Muscle of leg (tissue), 3 donors: ENCODE measurements at regions not wholly inside any gene's neighbourhood (a gene's known extent, or its start where the extent isn't known, plus 50 kb on each side); places are given as distances from the start of the nearest gene placed in this dataset.

Experiments
- DNase-seq: peaks from one replicate; pipeline ENCODE4 v3.0.0; 2013
- H3K27ac ChIP-seq: one replicate; pipeline ENCODE4 v1.5.1; 2013; ENCODE audit warnings: mild to moderate bottlenecking, low read length, control low read depth
- H3K27me3 ChIP-seq: one replicate; pipeline ENCODE4 v1.6.1; 2013; ENCODE audit warnings: low read length; ENCODE audit not compliant: control insufficient read depth, insufficient read depth
- H3K36me3 ChIP-seq: one replicate; pipeline ENCODE4 v1.6.1; 2013; ENCODE audit warnings: low read length; ENCODE audit not compliant: control insufficient read depth, insufficient read depth
- H3K4me1 ChIP-seq: one replicate; pipeline ENCODE4 v1.6.1; 2013; ENCODE audit warnings: low read length; ENCODE audit not compliant: control insufficient read depth, insufficient read depth
- H3K4me3 ChIP-seq: one replicate; pipeline ENCODE4 v1.5.1; 2013; ENCODE audit warnings: low read length, control low read depth
- H3K9me3 ChIP-seq: replicated peaks from 2 replicates; pipeline ENCODE4 v1.6.1; 2013; ENCODE audit warnings: low read depth, low read length; ENCODE audit not compliant: control insufficient read depth
- WGBS: methylation state at CpG from one replicate; pipeline ENCODE4 v1.1.5; 2013; ENCODE audit warnings: missing lambda C conversion rate; ENCODE audit not compliant: insufficient coverage; 5-methylcytosine and 5-hydroxymethylcytosine counted together

DNA sequence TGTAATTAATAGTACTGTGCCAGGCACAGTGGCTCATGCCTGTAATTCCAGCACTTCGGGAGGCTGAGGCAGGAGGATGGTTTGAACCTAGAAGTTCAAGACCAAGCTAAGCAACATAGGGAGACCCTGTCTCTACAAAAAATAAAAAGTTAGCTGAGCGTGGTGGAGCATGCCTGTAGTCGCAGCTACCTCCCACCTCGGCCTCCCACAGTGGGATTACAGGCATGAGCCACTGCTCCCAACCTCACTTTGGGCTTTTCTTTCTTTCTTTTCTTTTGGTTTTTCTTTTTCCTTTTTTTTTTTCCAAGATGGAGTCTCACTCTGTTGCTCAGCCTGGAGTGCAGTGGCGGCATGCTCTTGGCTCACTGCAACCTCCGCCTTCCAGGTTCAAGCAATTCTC lies 137.8 kb downstream of the MRM1 start:
- WGBS = 86% methylated on average over 3 of the region's 6 CpGs
- Histone ChIP-seq H3K4me3 (no peak overlapping the region), H3K27ac (no peak overlapping the region), H3K27me3 (peaks cover 9% of the 10 kb centered on the region), H3K4me1 (no peaks in the 10 kb centered on the region), H3K9me3 (no peaks in the 10 kb centered on the region), H3K36me3 (no peaks in the 10 kb centered on the region)
- DNase-seq = no peak

DNA sequence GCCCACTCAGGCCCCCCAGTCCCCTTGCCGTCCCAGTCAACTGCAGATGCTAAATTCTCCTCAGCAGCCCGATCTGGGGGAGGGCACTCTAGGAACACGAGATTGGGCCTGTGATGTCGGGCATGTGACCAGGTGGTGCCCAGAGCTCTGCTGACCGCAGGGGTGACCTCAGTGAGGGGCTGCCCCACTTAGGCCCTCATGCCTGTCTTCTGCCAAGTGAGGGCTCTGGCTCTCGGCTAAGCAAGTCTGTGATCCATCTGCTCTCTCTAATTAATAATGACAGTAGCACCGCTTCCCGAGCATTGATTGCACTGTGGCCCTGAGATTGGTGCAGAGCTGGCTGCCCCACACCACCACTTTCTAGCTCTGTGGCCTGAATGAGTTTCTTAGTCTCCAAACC lies 138.8 kb downstream of the MRM1 start:
- H3K4me3 ChIP-seq = no peak overlapping the region
- peaks cover 9% of the 10 kb centered on the region for H3K27me3 ChIP-seq
- H3K27ac ChIP-seq = no peak overlapping the region
- H3K4me1 ChIP-seq = no peaks in the 10 kb centered on the region
- H3K36me3 ChIP-seq = no peaks in the 10 kb centered on the region
- no peaks in the 10 kb centered on the region for H3K9me3 ChIP-seq
- DNase-seq = no peak
- WGBS = 60% methylated on average over 8 of the region's 8 CpGs

DNA sequence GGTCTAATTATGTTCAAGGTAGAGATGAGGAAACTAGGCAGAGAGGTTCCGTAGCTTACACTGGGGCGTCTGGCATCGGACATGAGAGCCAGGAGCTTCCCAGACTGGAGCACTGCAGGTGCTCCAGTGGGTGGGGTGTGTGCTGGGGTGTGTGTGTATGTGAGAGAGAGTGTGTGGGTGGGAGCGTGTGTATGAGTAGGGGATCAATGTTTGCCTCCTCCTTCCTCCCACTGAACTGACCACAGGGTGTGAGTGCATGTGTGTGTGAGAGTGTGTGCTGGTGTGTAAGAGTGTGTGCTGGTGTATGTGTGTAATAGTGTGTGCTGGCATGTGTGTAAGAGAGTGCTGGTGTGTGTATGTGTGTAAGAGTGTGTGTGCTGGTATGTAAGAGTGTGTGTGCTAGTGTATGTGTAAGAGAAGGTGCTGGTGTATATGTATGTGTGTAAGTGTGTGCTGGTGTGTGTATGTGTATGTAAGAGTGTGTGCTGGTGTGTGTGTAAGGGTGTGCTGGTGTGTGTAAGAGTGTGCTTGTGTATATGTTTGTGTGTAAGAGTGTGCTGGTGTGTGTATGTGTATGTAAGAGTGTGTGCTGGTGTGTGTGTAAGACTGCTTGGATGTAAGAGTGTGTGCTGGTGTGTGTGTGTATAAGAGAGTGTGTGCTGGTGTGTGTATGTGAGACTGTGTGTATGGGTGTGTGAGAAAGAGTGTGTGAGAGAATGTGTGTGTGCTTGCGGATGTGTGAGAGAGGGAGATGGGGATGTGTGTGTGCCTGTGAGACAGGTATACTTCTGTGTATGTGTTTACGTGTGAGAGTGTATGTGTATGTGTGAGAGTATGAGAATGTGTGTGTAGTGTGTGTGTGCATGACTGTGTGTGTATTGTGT lies 139.9 kb downstream of the MRM1 start:
- Histone ChIP-seq H3K9me3 (no peaks in the 10 kb centered on the region), H3K4me1 (no peaks in the 10 kb centered on the region), H3K4me3 (no peak overlapping the region), H3K27me3 (peaks cover 9% of the 10 kb centered on the region), H3K27ac (no peak overlapping the region), H3K36me3 (no peaks in the 10 kb centered on the region)
- 86% methylated on average over 5 of the region's 6 CpGs for WGBS
- DNase-seq = no peak

DNA sequence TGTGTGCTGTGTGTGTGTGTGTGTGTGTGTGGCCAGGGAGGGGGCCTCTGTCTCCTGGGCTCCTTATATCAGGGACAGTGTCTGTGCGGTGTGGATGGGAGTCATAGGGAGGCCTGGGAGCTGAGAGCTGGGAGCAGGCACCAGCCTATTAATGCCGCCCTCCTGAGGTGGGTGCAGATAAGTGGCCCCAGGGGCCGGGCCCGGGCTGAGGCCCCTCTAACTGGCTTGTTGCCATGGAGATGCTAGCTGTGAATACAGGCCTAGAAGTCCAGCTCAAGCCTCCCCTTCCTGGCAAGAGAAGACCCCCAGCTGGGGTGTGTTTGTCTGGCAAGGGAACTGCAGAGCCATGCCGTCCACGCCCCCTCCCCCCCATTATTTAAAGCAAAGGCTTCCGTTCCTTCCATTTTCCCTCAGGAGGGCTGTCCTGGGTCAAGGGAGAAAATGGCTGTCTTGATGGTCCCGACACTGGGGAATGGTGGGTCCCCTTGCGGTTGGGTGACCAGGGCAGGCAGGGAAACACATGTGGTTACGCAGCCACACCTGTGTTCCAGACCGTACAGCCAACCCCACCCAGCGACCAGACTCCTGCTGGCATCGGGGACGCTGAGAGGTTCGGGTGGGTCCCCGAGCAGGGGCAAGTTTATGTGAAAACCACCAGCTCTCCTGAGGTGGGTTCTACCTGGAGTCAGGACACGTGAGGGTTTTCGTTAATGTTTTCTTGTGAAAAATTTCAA lies 141.1 kb downstream of the MRM1 start:
- Histone ChIP-seq H3K9me3 (no peaks in the 10 kb centered on the region), H3K27ac (no peak overlapping the region), H3K27me3 (peaks cover 12% of the 10 kb centered on the region), H3K4me3 (no peak overlapping the region), H3K4me1 (no peaks in the 10 kb centered on the region), H3K36me3 (no peaks in the 10 kb centered on the region)
- 55% methylated on average over 14 of the region's 18 CpGs for WGBS
- no peak for DNase-seq

DNA sequence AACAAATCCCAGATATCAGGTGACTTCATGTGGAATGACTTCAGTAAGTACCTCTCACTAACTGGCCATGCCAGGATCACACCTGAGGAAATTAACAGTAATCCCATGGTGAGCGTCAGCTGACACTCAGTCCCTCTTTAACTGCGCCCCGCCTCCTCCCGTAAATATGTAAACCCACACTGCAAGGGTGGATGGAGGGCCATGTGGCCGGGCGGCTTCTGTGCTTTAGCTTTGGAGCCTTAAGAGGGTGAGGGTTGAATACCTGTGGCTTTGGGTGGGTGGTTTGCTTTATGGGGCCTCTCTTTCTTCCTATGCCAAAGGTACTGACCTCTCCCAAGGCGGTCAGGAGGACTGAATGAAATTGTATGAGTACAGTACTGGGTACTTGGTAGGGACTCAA lies 141.7 kb downstream of the MRM1 start:
- H3K27me3 ChIP-seq = peaks cover 12% of the 10 kb centered on the region
- WGBS = no CpG with 5 or more reads among the region's 7 CpGs
- no peaks in the 10 kb centered on the region for H3K4me1 ChIP-seq
- H3K4me3 ChIP-seq = no peak overlapping the region
- no peaks in the 10 kb centered on the region for H3K9me3 ChIP-seq
- H3K27ac ChIP-seq = no peak overlapping the region
- no peaks in the 10 kb centered on the region for H3K36me3 ChIP-seq
- DNase-seq = no peak

DNA sequence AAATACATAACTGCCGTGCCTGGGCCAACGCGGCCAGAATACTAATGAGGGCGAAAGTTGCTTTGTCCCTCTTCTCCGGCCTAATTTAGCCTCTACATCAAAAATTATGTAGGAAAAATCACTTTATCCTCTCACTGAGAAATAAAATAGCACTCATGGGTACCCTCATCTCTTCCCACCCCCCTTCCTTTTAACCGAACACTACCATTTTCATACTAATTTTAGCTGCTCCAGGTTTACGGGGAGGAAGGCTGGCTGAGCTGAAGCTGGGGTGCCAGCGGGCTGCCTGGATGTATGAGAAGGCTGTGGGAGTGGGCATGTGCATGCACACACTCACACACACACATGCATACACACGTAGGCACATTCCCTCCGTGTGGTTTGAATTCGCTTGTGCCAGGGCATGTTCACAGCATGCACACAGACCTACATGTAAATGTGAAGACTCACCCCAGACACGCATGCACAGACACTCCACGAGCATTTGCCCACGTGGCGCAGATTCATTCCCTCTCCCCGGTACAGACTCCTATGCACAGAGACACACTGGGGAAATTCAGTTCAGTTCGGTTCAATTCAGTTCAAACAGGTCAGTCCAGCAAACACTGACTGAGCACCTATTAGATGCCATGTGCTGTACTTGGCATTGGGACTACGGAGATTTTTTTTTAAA lies 145.1 kb downstream of the MRM1 start:
- WGBS = 82% methylated on average over 9 of the region's 18 CpGs
- no peaks in the 10 kb centered on the region for H3K9me3 ChIP-seq
- no peak overlapping the region for H3K27ac ChIP-seq
- no peaks in the 10 kb centered on the region for H3K4me1 ChIP-seq
- H3K27me3 ChIP-seq = peaks cover 14% of the 10 kb centered on the region
- no peak for DNase-seq
- no peak overlapping the region for H3K4me3 ChIP-seq
- H3K36me3 ChIP-seq = no peaks in the 10 kb centered on the region

DNA sequence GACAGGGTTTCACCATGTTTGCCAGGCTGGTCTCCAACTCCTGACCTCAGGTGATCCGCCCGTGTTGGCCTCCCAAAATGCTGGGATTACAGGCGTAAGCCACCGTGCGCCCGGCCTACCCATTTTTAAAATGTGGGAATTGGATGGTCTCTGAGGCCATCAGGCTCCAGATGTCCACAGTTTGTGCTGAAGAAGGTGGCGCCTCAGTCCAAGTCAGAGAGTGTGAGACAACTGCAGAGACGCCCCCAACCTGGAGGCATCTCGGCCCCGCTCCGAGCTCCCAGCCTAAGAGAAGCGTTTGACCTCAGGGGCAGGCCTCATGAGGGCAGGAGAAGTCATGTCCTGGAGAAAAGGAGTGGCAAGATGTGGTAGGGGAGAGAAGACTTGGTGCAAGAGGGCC lies 146.5 kb downstream of the MRM1 start:
- no peak overlapping the region for H3K4me3 ChIP-seq
- H3K27ac ChIP-seq = no peak overlapping the region
- no peak for DNase-seq
- peaks cover 8% of the 10 kb centered on the region for H3K27me3 ChIP-seq
- H3K36me3 ChIP-seq = no peaks in the 10 kb centered on the region
- no peaks in the 10 kb centered on the region for H3K4me1 ChIP-seq
- no peaks in the 10 kb centered on the region for H3K9me3 ChIP-seq
- WGBS = 81% methylated on average over 12 of the region's 12 CpGs

DNA sequence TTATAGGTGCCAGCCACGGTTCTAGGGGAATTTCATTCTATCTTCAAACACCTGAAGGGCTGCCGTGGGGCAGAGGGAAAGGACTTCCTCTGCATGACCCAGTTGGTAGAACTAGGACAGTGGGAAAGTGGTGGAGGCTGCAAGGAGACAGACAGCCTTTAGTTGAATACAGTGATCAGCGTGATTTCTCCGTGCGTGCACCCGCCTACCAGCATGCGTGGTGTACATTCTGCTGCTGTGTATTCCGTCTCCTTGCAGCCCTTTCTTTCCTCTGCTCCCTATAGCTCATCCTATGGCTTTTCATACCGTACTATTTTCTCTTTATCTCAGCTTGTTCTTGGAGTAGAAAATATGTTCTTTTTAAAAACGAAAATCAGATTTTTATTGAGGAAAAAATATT lies 146.9 kb downstream of the MRM1 start:
- Histone ChIP-seq H3K36me3 (no peaks in the 10 kb centered on the region), H3K27me3 (peaks cover 10% of the 10 kb centered on the region), H3K4me3 (no peak overlapping the region), H3K4me1 (no peaks in the 10 kb centered on the region), H3K9me3 (no peaks in the 10 kb centered on the region), H3K27ac (no peak overlapping the region)
- 88% methylated on average over 7 of the region's 10 CpGs for WGBS
- DNase-seq = no peak

DNA sequence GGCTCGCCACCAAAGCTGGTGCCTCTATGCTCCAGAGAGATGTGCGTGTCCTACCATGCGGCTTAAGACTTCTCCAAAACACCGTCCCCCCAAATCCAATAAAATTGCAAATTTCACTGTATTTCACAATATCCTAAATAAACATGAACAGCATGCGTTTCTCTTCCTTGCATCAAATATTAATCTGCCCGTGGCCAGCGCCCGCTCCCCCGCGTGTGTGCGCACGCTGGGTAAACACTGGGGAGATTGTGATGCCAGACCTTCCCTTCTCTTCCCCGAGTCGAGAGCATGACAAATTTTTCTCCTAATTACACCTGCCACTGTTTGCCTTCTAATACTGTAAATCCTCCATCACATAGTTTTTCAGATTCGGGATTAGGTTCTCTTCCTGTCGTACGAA lies 148.1 kb downstream of the MRM1 start:
- no peak overlapping the region for H3K4me3 ChIP-seq
- DNase-seq = no peak
- no peaks in the 10 kb centered on the region for H3K4me1 ChIP-seq
- no peaks in the 10 kb centered on the region for H3K9me3 ChIP-seq
- H3K27me3 ChIP-seq = peaks cover 7% of the 10 kb centered on the region
- no peaks in the 10 kb centered on the region for H3K36me3 ChIP-seq
- WGBS = 74% methylated on average over 12 of the region's 17 CpGs
- H3K27ac ChIP-seq = no peak overlapping the region

DNA sequence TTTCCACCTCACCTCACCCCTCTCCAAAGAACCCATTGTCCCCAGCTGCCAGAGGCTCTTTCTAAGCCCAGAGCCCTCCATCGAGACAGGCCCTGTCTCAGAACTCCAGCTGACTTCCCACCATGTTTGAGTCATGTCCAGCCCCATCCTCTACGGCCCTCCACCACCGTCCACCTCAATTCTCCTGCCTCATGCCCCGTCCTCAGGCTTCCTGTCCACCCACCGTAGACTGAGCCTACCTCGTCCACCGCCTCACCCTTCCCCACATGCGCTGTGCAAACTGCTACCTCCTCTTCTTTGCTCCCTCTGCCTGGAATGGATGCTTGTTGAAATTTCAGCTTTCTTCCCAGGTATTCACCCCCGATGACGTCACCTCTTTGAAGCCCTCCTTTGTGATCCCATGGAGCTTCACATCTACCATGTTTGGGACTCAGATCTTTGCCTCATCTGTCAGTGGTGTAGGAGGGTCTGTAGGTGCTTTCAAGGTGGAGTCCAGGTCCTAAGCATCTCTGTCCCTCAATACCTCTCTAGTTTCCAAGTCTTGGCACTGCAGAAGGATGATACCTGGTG lies 149.0 kb downstream of the MRM1 start:
- 86% methylated on average over 7 of the region's 10 CpGs for WGBS
- no peaks in the 10 kb centered on the region for H3K36me3 ChIP-seq
- no peak for DNase-seq
- no peak overlapping the region for H3K4me3 ChIP-seq
- H3K27me3 ChIP-seq = peaks cover 7% of the 10 kb centered on the region
- no peak overlapping the region for H3K27ac ChIP-seq
- H3K4me1 ChIP-seq = no peaks in the 10 kb centered on the region
- no peaks in the 10 kb centered on the region for H3K9me3 ChIP-seq
